ENCODE measurements at regions not wholly inside any gene's neighbourhood (a gene's known extent, or its start where the extent isn't known, plus 50 kb on each side); places are given as distances from the start of the nearest gene placed in this dataset.

GRCh38 chr2:66814916-66815315, 380.0 kb downstream of the MEIS1 start:
- H3K27ac ChIP-seq: no peak overlapping the region
- no peak for TF ChIP-seq CTCF (conservative IDR thresholded peaks at IDR 0.05)

- no peak for TF ChIP-seq CTCF (conservative IDR thresholded peaks at IDR 0.05)
- no peak overlapping the region for H3K27ac ChIP-seq
Measured at GRCh38 chr2:66815886-66816285, 381.0 kb downstream of the MEIS1 start.

DNA sequence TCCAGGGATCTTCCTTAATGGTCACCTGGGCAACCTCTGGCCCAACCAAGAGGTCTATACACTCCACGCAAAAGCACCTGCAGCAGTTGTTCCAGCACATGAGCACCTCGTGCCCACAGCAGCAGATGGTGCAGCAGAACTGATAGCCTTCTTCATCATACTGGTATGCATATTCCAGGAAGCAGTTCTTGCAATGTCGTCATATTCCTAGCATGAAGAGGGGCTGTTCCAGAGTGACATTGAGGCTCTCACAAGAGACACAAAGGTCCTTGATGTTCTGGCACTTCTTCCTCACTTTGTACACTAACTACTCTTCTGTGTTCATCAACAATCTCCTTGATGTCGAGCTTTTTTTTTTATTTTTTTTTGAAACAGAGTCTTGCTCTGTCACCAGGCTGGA, 386.2 kb downstream of the MEIS1 start:
- H3K27ac ChIP-seq: no peak overlapping the region
- no peak for TF ChIP-seq CTCF (conservative IDR thresholded peaks at IDR 0.05)

DNA sequence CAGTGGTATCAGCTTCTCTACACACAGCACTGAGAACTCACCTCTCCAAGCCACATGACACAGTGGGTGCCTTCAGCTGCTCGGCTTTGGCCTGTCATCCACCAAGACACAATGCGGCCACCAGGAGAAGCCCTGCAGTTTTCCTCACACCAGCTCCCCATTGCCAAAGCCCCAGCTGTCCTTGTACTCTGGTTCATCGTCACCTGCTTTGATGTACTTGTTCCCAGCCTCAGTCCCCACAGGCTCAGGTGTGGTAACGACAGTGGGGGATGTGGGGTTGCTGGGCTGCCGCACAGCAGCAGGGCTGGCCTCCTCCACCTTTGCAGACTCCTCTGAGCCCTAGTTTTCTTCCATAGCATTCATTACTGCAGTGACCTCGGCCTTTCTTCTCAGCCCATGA, 387.3 kb downstream of the MEIS1 start:
- H3K27ac ChIP-seq: no peak overlapping the region
- no peak for TF ChIP-seq CTCF (conservative IDR thresholded peaks at IDR 0.05)

DNA sequence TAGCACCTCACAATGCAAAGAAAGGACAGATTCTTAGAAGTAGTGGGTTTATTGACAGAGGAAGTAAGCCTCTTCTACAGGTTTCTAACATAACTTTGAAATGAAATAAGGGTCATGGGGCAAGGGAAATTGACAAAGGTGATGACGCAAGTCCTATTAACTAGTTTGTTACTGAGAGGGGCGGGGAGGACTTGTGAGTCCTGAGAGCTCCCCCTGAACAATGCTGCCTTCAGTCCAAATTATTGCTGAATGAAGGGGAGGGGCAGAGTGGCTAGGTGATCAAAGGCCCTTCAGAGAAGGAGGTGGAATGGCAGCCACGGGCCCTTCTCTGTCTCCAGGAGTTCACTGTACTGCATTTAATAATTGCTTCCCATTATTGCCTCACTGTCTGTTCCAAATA, 390.0 kb downstream of the MEIS1 start:
- TF ChIP-seq CTCF (conservative IDR thresholded peaks at IDR 0.05): no peak
- no peak overlapping the region for H3K27ac ChIP-seq

DNA sequence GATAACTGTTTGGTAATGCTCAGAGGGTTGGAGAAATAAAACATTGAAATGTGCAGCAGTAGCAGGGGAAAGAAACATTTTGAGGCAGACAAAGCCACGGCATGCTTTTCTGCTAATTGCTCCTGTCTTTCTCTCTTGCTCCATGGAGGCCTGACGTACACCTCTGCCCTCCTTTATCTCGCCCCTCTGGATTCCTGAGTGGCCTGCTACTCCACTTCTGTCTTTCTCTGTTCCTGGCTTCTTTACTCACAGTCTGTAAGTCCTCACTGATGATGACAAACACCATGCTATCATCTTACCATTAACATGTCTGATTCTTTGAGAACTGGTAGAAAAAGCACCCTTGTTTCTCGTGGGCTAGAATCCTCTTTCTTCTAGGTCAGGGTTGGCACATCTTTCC, 392.9 kb downstream of the MEIS1 start:
- no peak for TF ChIP-seq CTCF (conservative IDR thresholded peaks at IDR 0.05)
- no peak overlapping the region for H3K27ac ChIP-seq

- no peak for TF ChIP-seq CTCF (conservative IDR thresholded peaks at IDR 0.05)
- H3K27ac ChIP-seq: no peak overlapping the region
Measured at GRCh38 chr2:66828876-66829275, 394.0 kb downstream of the MEIS1 start.

DNA sequence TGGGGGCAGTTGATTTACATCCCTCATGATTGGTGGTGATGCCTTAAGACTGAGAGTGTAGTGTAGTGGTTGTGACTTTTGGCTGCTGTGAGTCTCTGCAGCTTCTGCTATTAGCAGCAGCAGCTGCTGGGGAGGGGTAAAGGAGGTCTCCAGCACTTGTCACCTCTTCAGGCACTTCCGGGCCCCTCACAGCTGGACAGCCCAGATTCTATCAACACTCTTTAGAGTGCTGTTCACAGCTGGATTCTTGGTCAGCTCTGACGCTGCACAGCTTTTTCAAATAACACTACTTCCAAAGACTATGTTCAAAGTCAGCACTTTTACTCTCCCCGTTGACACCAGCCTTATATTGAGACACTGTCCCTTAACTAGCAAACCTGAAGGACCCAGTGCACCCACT, 396.0 kb downstream of the MEIS1 start:
- H3K27ac ChIP-seq: no peak overlapping the region
- no peak for TF ChIP-seq CTCF (conservative IDR thresholded peaks at IDR 0.05)

Data from VCaP (cell line).